ENCODE measurements at regions not wholly inside any gene's neighbourhood (a gene's known extent, or its start where the extent isn't known, plus 50 kb on each side); places are given as distances from the start of the nearest gene placed in this dataset.

DNA sequence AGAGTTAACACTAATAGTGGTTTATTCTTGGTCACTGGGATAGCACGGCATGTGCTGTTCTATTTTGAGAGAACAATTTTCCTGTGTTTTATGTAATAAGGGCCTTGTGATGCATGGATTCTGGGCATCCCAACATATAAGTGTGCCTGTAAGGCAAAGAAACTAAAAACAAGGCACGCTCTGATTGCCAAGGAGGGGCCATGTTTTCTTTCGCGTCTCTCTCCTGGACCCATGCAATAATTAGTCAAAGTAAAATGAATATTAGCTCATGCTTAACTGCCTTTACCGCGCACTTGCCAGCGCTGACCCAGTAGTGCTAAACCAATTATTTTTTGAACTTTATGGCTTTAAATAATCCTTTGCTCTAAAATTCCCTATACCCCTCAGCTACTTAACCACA, 140.9 kb downstream of the PSAT1 start:
- TF ChIP-seq, protein P1, sequence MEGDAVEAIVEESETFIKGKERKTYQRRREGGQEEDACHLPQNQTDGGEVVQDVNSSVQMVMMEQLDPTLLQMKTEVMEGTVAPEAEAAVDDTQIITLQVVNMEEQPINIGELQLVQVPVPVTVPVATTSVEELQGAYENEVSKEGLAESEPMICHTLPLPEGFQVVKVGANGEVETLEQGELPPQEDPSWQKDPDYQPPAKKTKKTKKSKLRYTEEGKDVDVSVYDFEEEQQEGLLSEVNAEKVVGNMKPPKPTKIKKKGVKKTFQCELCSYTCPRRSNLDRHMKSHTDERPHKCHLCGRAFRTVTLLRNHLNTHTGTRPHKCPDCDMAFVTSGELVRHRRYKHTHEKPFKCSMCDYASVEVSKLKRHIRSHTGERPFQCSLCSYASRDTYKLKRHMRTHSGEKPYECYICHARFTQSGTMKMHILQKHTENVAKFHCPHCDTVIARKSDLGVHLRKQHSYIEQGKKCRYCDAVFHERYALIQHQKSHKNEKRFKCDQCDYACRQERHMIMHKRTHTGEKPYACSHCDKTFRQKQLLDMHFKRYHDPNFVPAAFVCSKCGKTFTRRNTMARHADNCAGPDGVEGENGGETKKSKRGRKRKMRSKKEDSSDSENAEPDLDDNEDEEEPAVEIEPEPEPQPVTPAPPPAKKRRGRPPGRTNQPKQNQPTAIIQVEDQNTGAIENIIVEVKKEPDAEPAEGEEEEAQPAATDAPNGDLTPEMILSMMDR (IDR thresholded peaks at IDR 0.05; ENCODE audit: insufficient read depth, low read length, poor library complexity, severe bottlenecking) = no peak
- no peak for TF ChIP-seq EZH2phosphoT487 (conservative IDR thresholded peaks at IDR 0.05; ENCODE audit: low read length)
